Activated CD8-positive, alpha-beta T cell treated with anti-CD3 and anti-CD28 coated beads for 36 hours (primary cell): ENCODE measurements at regions not wholly inside any gene's neighbourhood (a gene's known extent, or its start where the extent isn't known, plus 50 kb on each side); places are given as distances from the start of the nearest gene placed in this dataset.

Experiments
- ATAC-seq: fragments of 200-7000 bp; cut with Tn5 transposase; one replicate; pipeline ENCODE4 v1.10.0; 2021; ENCODE audit warnings: mild to moderate bottlenecking, moderate library complexity
- CTCF ChIA-PET: fragments of 350-600 bp; sonication (Branson Sonifier 250); formaldehyde crosslinking; loops from one replicate; lab custom pipeline; 2021; ENCODE audit warnings: antibody characterized with exemption; lab: Charles Lee
- POLR2A ChIA-PET: fragments of 350-600 bp; sonication (Branson Sonifier 250); formaldehyde crosslinking; loops from one replicate; lab custom pipeline; 2021; ENCODE audit warnings: antibody characterized with exemption; lab: Charles Lee
- DNase-seq: peaks from one replicate; pipeline ENCODE4 v3.0.0-alpha.2; 2020
- H3K27ac Mint-ChIP-seq: one replicate; pipeline ENCODE4 v1.8.0; 2021; ENCODE audit warnings: mild to moderate bottlenecking, mixed read lengths
- H3K27me3 Mint-ChIP-seq: one replicate; pipeline ENCODE4 v1.8.0; 2021; ENCODE audit warnings: mixed read lengths
- H3K36me3 Mint-ChIP-seq: one replicate; pipeline ENCODE4 v1.8.0; 2021; ENCODE audit warnings: low read depth, mixed read lengths
- H3K4me1 Mint-ChIP-seq: one replicate; pipeline ENCODE4 v1.8.0; 2021; ENCODE audit warnings: low read depth, mixed read lengths
- H3K4me3 Mint-ChIP-seq: one replicate; pipeline ENCODE4 v1.8.0; 2021; ENCODE audit warnings: mild to moderate bottlenecking, moderate library complexity, mixed read lengths
- H3K9me3 Mint-ChIP-seq: one replicate; pipeline ENCODE4 v1.8.0; 2021; ENCODE audit warnings: mixed read lengths
- CTCF ChIP-seq: fragments of 200-600 bp; IDR thresholded peaks from one replicate; pipeline ENCODE4 v1.8.0; 2022; ENCODE audit warnings: antibody characterized with exemption, mild to moderate bottlenecking
- intact Hi-C: fragments of 100-400 bp; cut with micrococcal nuclease; formaldehyde crosslinking; loops from one replicate; pipeline ENCODE4 v1.10.0; 2022

DNA sequence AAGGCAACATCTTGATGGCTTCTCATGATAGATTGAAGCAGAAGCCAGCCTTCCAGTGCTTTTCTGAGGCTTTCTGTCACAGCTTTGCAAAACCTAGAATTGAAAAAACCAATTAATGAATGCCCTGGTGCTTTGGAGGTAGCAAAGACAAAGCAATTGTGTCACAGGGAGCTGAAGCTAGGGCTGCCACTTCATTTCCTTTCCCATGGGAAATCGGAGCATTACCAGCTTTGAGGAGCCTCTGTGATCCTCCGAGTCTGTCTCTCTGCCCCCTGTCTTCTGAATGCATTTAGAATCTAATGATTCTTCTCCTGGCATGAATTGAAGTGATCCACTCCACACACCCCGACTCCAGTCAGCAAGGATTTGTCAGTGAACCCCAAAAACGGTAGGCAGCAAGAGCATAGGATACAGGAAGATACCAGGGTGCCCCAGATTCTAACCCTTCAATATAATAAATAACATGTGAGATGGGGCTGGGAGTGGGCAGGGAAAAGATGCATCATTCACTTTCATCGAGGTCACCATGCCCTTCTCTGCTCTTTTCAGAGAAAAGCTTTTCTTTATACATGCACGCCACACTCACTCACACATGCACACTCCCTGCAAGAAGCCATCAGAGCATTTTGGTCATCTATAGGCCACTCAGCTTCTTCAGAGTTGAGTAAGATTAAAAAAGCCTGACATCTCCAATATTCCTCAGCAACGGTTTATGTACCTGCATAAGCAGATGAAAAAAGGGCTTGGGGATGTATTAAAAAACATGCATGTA is 247.7 kb upstream of the ZNF462 start:
- TF ChIP-seq CTCF: no peak
- Mint-ChIP-seq H3K27me3 (no peaks in the 10 kb centered on the region), H3K4me1 (no peaks in the 10 kb centered on the region), H3K36me3 (no peaks in the 10 kb centered on the region), H3K27ac (no peak overlapping the region), H3K4me3 (no peak overlapping the region), H3K9me3 (peaks cover 2% of the 10 kb centered on the region)
- DNase-seq: no peak
- CTCF ChIA-PET: no interaction called here
- ATAC-seq: no peak
- POLR2A ChIA-PET: no interaction called here
- intact Hi-C loops: no loop called here

DNA sequence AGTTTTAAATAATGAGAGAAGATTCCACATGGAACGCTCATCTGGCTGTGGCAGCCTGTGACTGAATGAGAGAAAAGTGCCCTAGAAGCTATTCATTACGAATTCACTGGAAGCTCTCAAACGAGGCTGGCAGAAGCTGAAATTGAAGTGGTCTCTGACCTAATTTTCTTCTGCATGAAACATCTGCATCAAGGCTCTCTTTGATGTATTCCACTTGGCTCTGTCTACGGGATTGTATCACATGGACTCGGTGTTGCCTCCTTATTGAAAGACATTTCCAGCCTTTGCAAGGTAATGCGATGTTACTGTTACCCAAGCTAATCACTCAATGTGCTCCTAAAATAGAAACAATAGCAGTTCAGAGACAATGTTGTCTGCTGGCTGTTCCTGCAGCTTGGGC is 246.9 kb upstream of the ZNF462 start:
- H3K36me3 Mint-ChIP-seq: no peaks in the 10 kb centered on the region
- no peaks in the 10 kb centered on the region for H3K4me1 Mint-ChIP-seq
- DNase-seq (no peak), ATAC-seq (no peak)
- H3K27ac Mint-ChIP-seq: no peak overlapping the region
- ChIA-PET CTCF (no interaction called here), POLR2A (no interaction called here)
- intact Hi-C loops: no loop called here
- peaks cover 2% of the 10 kb centered on the region for H3K9me3 Mint-ChIP-seq
- H3K4me3 Mint-ChIP-seq: no peak overlapping the region
- H3K27me3 Mint-ChIP-seq: no peaks in the 10 kb centered on the region
- TF ChIP-seq CTCF: no peak

GRCh38 chr9:106616851-106617345 is 246.1 kb upstream of the ZNF462 start:
- CTCF ChIA-PET: no interaction called here

GRCh38 chr9:106619211-106619610 is 243.8 kb upstream of the ZNF462 start:
- no peak overlapping the region for H3K27ac Mint-ChIP-seq
- CTCF ChIA-PET: no interaction called here
- H3K4me3 Mint-ChIP-seq: no peak overlapping the region
- peaks cover 6% of the 10 kb centered on the region for H3K9me3 Mint-ChIP-seq
- no peak for ATAC-seq
- no peaks in the 10 kb centered on the region for H3K36me3 Mint-ChIP-seq
- H3K27me3 Mint-ChIP-seq: no peaks in the 10 kb centered on the region
- H3K4me1 Mint-ChIP-seq: no peaks in the 10 kb centered on the region
- POLR2A ChIA-PET: no interaction called here
- no peak for DNase-seq
- intact Hi-C loops: no loop called here
- no peak for TF ChIP-seq CTCF

More at GRCh38 chr9:106616851-106617345, 246.1 kb upstream of the ZNF462 start:
- intact Hi-C loops: no loop called here
- Mint-ChIP-seq H3K4me3 (no peak overlapping the region), H3K4me1 (no peaks in the 10 kb centered on the region), H3K36me3 (no peaks in the 10 kb centered on the region), H3K27ac (no peak overlapping the region), H3K9me3 (peaks cover 6% of the 10 kb centered on the region), H3K27me3 (no peaks in the 10 kb centered on the region)
- no peak for TF ChIP-seq CTCF
- ATAC-seq (no peak), DNase-seq (no peak)
- POLR2A ChIA-PET: no interaction called here

DNA sequence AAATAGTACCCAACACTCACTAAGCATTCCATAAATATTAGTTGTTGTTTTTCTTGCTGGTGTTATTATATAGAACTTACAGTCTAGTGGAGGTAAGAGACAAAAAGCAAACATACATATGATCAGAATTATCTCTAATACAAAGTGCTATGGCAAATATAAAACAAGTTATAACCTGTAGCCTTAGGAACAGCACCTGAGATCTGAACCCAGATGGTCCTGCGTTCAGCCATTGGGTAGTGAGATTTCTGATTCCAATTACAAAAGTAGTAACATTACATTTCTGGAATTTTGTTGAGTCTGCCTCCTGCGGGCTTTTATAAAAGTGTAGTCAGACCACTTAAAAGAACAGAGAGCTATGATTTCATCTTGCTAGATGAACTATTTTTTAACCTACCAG is 242.9 kb upstream of the ZNF462 start:
- ChIA-PET CTCF (no interaction called here), POLR2A (no interaction called here)
- intact Hi-C loops: no loop called here
- H3K36me3 Mint-ChIP-seq: no peaks in the 10 kb centered on the region
- TF ChIP-seq CTCF: no peak
- H3K4me1 Mint-ChIP-seq: no peaks in the 10 kb centered on the region
- DNase-seq: no peak
- no peak for ATAC-seq
- no peak overlapping the region for H3K4me3 Mint-ChIP-seq
- H3K9me3 Mint-ChIP-seq: peaks cover 6% of the 10 kb centered on the region
- no peak overlapping the region for H3K27ac Mint-ChIP-seq
- no peaks in the 10 kb centered on the region for H3K27me3 Mint-ChIP-seq
